NCI-H146 treated with DMSO at 0.1 percent for 48 hours (cell line): ENCODE measurements at regions not wholly inside any gene's neighbourhood (a gene's known extent, or its start where the extent isn't known, plus 50 kb on each side); places are given as distances from the start of the nearest gene placed in this dataset.
"Not testable (repeated sequence)": the region's sequence is repeated elsewhere in the genome, so short reads cannot be mapped to it uniquely, and the experiment has no call there.

Source experiments
- DNase-seq: peaks from one replicate; lab custom pipeline; 2025; ENCODE audit not compliant: unreplicated experiment; lab: John Stamatoyannopoulos, UW

- peak; percentile 35 for DNase-seq
Observed at GRCh38 chr14:57061009-57061711, 207.5 kb downstream of the EXOC5 start.

GRCh38 chr14:57060276-57060955 lies 208.3 kb downstream of the EXOC5 start:
- DNase-seq, result no peak

GRCh38 chr14:57058319-57058718 lies 210.4 kb downstream of the EXOC5 start:
- no peak for DNase-seq

- DNase-seq, result no peak
Observed at GRCh38 chr14:57057803-57058202, 210.9 kb downstream of the EXOC5 start.

- not testable (repeated sequence) for DNase-seq
Observed at GRCh38 chr14:57056522-57056921, 212.2 kb downstream of the EXOC5 start.

- DNase-seq, result no peak
Observed at GRCh38 chr14:57052705-57053302, 215.9 kb downstream of the EXOC5 start.

- DNase-seq, result no peak
Observed at GRCh38 chr14:57051633-57052032, 217.1 kb downstream of the EXOC5 start.

- DNase-seq, result no peak
Observed at GRCh38 chr14:57049848-57050247, 218.9 kb downstream of the EXOC5 start.

- DNase-seq, result no peak
Observed at GRCh38 chr14:57046175-57046574, 222.5 kb downstream of the EXOC5 start.

- not testable (repeated sequence) for DNase-seq
Observed at GRCh38 chr14:57044101-57044973, 224.4 kb downstream of the EXOC5 start.

- DNase-seq, result no peak
Observed at GRCh38 chr14:57038689-57039088, 228.4 kb upstream of the OTX2 start.

- DNase-seq, result no peak
Observed at GRCh38 chr14:57031474-57031873, 221.2 kb upstream of the OTX2 start.

- DNase-seq, result no peak
Observed at GRCh38 chr14:57029620-57030253, 219.5 kb upstream of the OTX2 start.

- no peak for DNase-seq
Observed at GRCh38 chr14:57025456-57025855, 215.2 kb upstream of the OTX2 start.

- no peak for DNase-seq
Observed at GRCh38 chr14:57022608-57023007, 212.3 kb upstream of the OTX2 start.

GRCh38 chr14:57018065-57018464 lies 207.8 kb upstream of the OTX2 start:
- no peak for DNase-seq

- no peak for DNase-seq
Observed at GRCh38 chr14:57013987-57014386, 203.7 kb upstream of the OTX2 start.

- peak; percentile 45 for DNase-seq
Observed at GRCh38 chr14:57009585-57010515, 199.6 kb upstream of the OTX2 start.

- DNase-seq, result peak; percentile 36
Observed at GRCh38 chr14:57008534-57008933, 198.3 kb upstream of the OTX2 start.

- DNase-seq, result no peak
Observed at GRCh38 chr14:56998728-56999127, 188.4 kb upstream of the OTX2 start.
